Lower lobe of right lung (tissue), 2 donors: ENCODE measurements at regions not wholly inside any gene's neighbourhood (a gene's known extent, or its start where the extent isn't known, plus 50 kb on each side); places are given as distances from the start of the nearest gene placed in this dataset.
"Not testable (repeated sequence)": the region's sequence is repeated elsewhere in the genome, so short reads cannot be mapped to it uniquely, and the experiment has no call there.

ENCODE experiments used
- ATAC-seq, 2 donors: fragments of 200-7000 bp; cut with Tn5 transposase; one replicate each; pipeline ENCODE4 v1.9.1; 2020 to 2022; ENCODE audit warnings: mild to moderate bottlenecking in 2 of 2, moderate library complexity in 2 of 2
- DNase-seq: peaks from one replicate; pipeline ENCODE4 v3.0.0-alpha.2; 2020
- H3K27ac ChIP-seq: fragments of 200-600 bp; one replicate; pipeline ENCODE4 v1.8.0; 2022
- H3K27me3 ChIP-seq: fragments of 200-600 bp; one replicate; pipeline ENCODE4 v1.8.0; 2022; ENCODE audit warnings: low read depth
- H3K36me3 ChIP-seq: fragments of 200-600 bp; one replicate; pipeline ENCODE4 v1.8.0; 2022; ENCODE audit warnings: mild to moderate bottlenecking
- H3K4me1 ChIP-seq: fragments of 200-600 bp; one replicate; pipeline ENCODE4 v1.8.0; 2022
- H3K4me3 ChIP-seq: fragments of 200-600 bp; one replicate; pipeline ENCODE4 v1.8.0; 2022; ENCODE audit warnings: mild to moderate bottlenecking
- H3K9me3 ChIP-seq: fragments of 200-600 bp; one replicate; pipeline ENCODE4 v1.8.0; 2022
- intact Hi-C: fragments of 100-400 bp; cut with DNase I; formaldehyde crosslinking; loops from one replicate; pipeline ENCODE4 v1.11.0; 2022
- TF ChIP-seq, protein P1 (sequence below): fragments of 200-600 bp; IDR thresholded peaks from one replicate; pipeline ENCODE4 v1.8.0; 2022; ENCODE audit warnings: antibody characterized with exemption, mild to moderate bottlenecking
- donor health status: DM: no; HTN: yes; CAD: no; lungs with severe emphysema.

DNA sequence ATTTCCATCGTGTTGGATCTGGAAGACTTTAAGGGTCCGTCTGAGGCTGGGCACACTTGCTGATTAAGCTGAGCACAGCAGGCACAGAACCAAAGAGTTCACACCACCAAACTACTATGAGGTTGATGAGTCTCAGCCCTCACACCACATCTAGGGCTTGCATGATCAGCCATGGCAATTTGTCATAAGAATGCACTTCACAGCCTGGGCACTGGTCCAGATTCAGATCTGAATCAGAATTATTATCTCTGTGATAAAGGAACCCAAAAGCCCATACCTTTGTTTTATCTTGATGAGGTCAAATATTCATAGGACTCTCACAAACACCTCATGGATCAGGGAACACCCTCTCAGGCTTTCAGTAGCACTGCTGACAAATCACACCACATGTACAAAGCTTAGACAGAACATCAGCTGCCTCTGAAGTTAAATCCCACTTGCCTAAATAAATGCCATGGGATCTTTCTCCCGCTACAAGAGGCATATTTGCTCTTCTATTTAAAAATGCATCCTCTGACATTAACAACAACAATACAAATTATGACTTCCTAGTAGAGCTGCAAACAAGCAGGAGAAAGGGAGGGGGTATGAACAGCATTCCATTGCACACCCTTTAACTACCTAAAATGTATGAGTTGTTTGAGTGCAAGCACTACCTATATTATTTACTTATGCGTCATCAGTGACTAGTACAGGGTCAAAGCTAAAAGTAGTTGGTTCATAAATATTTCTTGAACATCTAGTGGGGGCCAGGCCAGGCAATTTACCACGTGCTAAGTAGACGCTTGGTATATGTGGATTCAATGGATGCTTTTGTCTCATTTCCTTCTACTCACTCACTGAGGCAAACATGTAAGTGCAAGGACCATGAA lies 186.3 kb upstream of the FGF13 start:
- ATAC-seq (no peak), DNase-seq (no peak)
- H3K27ac ChIP-seq: no peak overlapping the region
- no peaks in the 10 kb centered on the region for H3K4me1 ChIP-seq
- no peaks in the 10 kb centered on the region for H3K9me3 ChIP-seq
- H3K27me3 ChIP-seq: no peaks in the 10 kb centered on the region
- TF ChIP-seq, protein P1, sequence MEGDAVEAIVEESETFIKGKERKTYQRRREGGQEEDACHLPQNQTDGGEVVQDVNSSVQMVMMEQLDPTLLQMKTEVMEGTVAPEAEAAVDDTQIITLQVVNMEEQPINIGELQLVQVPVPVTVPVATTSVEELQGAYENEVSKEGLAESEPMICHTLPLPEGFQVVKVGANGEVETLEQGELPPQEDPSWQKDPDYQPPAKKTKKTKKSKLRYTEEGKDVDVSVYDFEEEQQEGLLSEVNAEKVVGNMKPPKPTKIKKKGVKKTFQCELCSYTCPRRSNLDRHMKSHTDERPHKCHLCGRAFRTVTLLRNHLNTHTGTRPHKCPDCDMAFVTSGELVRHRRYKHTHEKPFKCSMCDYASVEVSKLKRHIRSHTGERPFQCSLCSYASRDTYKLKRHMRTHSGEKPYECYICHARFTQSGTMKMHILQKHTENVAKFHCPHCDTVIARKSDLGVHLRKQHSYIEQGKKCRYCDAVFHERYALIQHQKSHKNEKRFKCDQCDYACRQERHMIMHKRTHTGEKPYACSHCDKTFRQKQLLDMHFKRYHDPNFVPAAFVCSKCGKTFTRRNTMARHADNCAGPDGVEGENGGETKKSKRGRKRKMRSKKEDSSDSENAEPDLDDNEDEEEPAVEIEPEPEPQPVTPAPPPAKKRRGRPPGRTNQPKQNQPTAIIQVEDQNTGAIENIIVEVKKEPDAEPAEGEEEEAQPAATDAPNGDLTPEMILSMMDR: no peak
- no peak overlapping the region for H3K4me3 ChIP-seq
- H3K36me3 ChIP-seq: no peaks in the 10 kb centered on the region
- intact Hi-C loops: no loop called here

DNA sequence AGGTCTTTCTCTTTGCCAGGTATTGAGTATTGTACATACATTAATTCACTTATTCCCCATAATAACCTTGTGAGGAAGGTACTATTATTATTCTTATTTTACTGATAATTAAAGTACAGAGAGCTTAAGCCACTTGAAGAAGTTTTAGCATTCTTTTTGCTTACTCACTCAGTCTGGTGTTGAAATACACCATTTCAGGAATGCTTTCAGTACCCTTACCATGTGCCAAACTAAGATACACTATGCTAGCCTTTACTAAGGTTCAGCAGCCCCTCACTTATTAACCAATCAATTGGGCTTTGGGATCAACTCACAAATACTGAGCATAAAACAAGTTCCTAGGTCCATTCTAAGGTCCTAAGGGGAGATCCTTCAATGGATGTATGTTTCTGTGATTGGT lies 179.0 kb upstream of the FGF13 start:
- intact Hi-C loops: no loop called here
- Histone ChIP-seq H3K27me3 (no peaks in the 10 kb centered on the region), H3K9me3 (no peaks in the 10 kb centered on the region), H3K4me3 (no peak overlapping the region), H3K4me1 (no peaks in the 10 kb centered on the region), H3K36me3 (no peaks in the 10 kb centered on the region), H3K27ac (no peak overlapping the region)
- ATAC-seq (no peak), DNase-seq (no peak)
- TF ChIP-seq, protein P1: no peak

DNA sequence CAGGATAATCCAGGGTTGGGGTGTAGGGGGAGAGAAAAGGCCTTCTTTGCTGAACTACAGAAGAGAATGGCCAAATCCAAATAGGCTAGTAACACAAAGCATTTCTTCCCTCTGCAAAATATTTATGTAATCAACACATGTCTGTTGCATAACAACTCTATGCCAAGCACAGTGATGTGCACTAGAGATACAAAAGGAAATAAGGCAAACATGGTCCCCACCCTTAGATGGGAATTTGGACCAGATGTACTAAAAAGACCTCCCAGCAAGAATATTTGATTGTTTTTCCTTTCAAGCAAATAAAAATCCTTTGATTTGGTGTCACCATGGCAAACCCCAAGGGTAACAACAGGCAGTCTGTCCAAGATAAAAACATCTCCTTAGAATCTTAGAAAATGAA lies 177.6 kb upstream of the FGF13 start:
- H3K27me3 ChIP-seq: no peaks in the 10 kb centered on the region
- no peaks in the 10 kb centered on the region for H3K36me3 ChIP-seq
- no peak overlapping the region for H3K27ac ChIP-seq
- intact Hi-C loops: no loop called here
- H3K9me3 ChIP-seq: no peaks in the 10 kb centered on the region
- no peak for DNase-seq
- TF ChIP-seq, protein P1: no peak
- H3K4me1 ChIP-seq: no peaks in the 10 kb centered on the region
- no peak overlapping the region for H3K4me3 ChIP-seq
- ATAC-seq: no peak

DNA sequence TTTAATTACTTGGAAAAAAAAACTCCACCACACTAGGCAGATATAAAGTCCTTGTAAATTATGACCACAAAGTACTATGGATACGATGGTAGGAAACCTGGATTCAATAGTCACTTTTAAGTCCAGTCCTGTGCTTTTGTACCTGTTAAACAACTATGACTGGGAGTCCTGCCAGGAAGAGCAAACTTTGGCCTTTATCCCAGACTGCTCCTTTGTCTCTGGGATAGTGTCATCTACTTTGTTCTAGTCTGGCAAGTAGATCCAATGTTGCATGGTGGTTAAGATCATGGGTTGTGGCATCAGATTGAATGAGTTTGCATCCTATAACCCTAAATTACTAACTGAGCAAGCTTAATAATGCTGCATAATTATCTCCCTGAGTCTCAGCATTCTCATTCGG lies 175.3 kb upstream of the FGF13 start:
- Histone ChIP-seq H3K36me3 (no peaks in the 10 kb centered on the region), H3K27me3 (no peaks in the 10 kb centered on the region), H3K9me3 (no peaks in the 10 kb centered on the region), H3K27ac (no peak overlapping the region), H3K4me1 (no peaks in the 10 kb centered on the region), H3K4me3 (no peak overlapping the region)
- TF ChIP-seq, protein P1: no peak
- ATAC-seq (no peak), DNase-seq (no peak)
- intact Hi-C loops: no loop called here

DNA sequence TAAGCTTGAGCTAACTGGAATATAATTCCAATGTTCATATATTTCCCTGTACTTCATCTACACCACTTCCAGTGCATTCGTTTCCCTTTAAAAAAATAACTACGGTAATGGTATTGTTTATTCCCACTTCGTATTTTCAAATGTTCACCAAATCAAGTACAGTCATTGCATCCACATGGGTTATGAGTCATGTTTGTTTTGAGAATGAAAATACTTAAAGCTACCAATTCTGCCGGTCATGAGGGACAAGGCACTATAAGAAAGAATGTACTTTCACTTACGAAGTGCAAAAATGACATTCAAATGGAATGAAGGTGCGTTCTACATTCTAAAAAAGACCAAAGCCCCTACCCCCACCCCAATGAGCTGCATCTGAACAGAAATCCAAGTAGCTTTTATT lies 174.4 kb upstream of the FGF13 start:
- ATAC-seq (no peak), DNase-seq (no peak)
- no peaks in the 10 kb centered on the region for H3K27me3 ChIP-seq
- intact Hi-C loops: no loop called here
- TF ChIP-seq, protein P1: no peak
- H3K4me1 ChIP-seq: no peaks in the 10 kb centered on the region
- no peaks in the 10 kb centered on the region for H3K36me3 ChIP-seq
- no peak overlapping the region for H3K27ac ChIP-seq
- H3K4me3 ChIP-seq: no peak overlapping the region
- H3K9me3 ChIP-seq: no peaks in the 10 kb centered on the region

DNA sequence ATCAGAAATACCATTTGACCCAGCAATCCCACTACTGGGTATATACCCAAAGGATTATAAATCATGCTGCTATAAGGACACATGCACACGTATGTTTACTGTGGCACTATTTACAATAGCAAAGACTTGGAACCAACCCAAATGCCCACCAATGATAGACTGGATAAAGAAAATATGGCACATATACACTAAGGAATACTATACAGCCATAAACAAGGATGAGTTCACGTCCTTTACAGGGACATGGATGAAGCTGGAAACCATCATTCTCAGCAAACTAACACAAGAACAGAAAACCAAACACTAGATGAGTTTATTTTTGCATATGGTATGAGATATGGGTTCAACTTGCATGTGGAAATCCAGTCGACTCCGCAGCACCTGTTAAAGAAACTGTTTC lies 168.8 kb upstream of the FGF13 start:
- H3K9me3 ChIP-seq, H3K27me3 ChIP-seq, ATAC-seq, H3K4me3 ChIP-seq, DNase-seq, H3K4me1 ChIP-seq, intact Hi-C loops, H3K27ac ChIP-seq, H3K36me3 ChIP-seq: not testable (repeated sequence)
